A549 (cell line): ENCODE measurements at regions not wholly inside any gene's neighbourhood (a gene's known extent, or its start where the extent isn't known, plus 50 kb on each side); places are given as distances from the start of the nearest gene placed in this dataset.

Source experiments
- CTCF ChIP-seq: fragments of >200 bp; sonication (Bioruptor Twin); formaldehyde crosslinking; IDR thresholded peaks from 3 replicates; pipeline ENCODE4 v1.5.1; 2016
- EP300 ChIP-seq, 2 experiments: fragments of >200 bp; sonication (Bioruptor Twin); formaldehyde crosslinking; IDR thresholded peaks; 2 replicates in 1 of 2; 3 replicates in 1 of 2; pipeline ENCODE4 v1.6.1; 2016 to 2017
- HDAC2 ChIP-seq: fragments of 200-600 bp; sonication (generic); IDR thresholded peaks from 2 replicates; pipeline ENCODE4 v1.6.1; 2016
- HES2 ChIP-seq: fragments of >200 bp; sonication (Bioruptor Twin); formaldehyde crosslinking; IDR thresholded peaks from 2 replicates; pipeline ENCODE4 v1.6.1; 2016
- MAFK ChIP-seq: fragments of 450-650 bp; IDR thresholded peaks from 2 replicates; pipeline ENCODE4 v1.6.1; 2014; ENCODE audit not compliant: partially characterized antibody
- MAZ ChIP-seq: fragments of 150-350 bp; IDR thresholded peaks from 2 replicates; pipeline ENCODE4 v1.6.1; 2014; ENCODE audit warnings: antibody characterized with exemption, low read depth, low read length, borderline replicate concordance
- PHF8 ChIP-seq: fragments of 200-600 bp; sonication (generic); IDR thresholded peaks from 2 replicates; pipeline ENCODE4 v1.6.1; 2016; ENCODE audit warnings: low read depth, mild to moderate bottlenecking, antibody characterized with exemption, moderate library complexity, borderline replicate concordance
- POLR2A ChIP-seq: IDR thresholded peaks from 2 replicates; pipeline ENCODE4 v1.6.1; 2012; ENCODE audit warnings: mild to moderate bottlenecking, low read length
- RNF2 ChIP-seq: fragments of 200-600 bp; sonication (generic); IDR thresholded peaks from 2 replicates; pipeline ENCODE4 v1.6.1; 2016; ENCODE audit warnings: low read depth, mild to moderate bottlenecking, antibody characterized with exemption, moderate library complexity, borderline replicate concordance
- USF2 ChIP-seq: fragments of 450-650 bp; IDR thresholded peaks from 2 replicates; pipeline ENCODE4 v1.6.1; 2014; ENCODE audit warnings: antibody characterized with exemption

GRCh38 chr3:193844472-193844871, 251.5 kb downstream of the OPA1 start:
- TF ChIP-seq MAZ (no peak), HES2 (no peak), HDAC2 (no peak), CTCF (no peak), EP300 (IDR thresholded peaks at IDR 0.05) (no peak), RNF2 (no peak), PHF8 (no peak), USF2 (no peak), MAFK (no peak), POLR2A (no peak)
